ENCODE measurements at regions not wholly inside any gene's neighbourhood (a gene's known extent, or its start where the extent isn't known, plus 50 kb on each side); places are given as distances from the start of the nearest gene placed in this dataset.

GRCh38 chr1:58257003-58257402 is 289.5 kb downstream of the OMA1 start:
- TF ChIP-seq EZH2 (IDR thresholded peaks at IDR 0.05; ENCODE audit: insufficient read depth, poor library complexity, severe bottlenecking): no peak
- no peak for TF ChIP-seq EZH2phosphoT487 (IDR thresholded peaks at IDR 0.05; ENCODE audit: insufficient read depth, low read depth)
